Activated CD4-positive, alpha-beta T cell treated with anti-CD3 and anti-CD28 coated beads for 36 hours (primary cell): ENCODE measurements at regions not wholly inside any gene's neighbourhood (a gene's known extent, or its start where the extent isn't known, plus 50 kb on each side); places are given as distances from the start of the nearest gene placed in this dataset.
"Not testable (repeated sequence)": the region's sequence is repeated elsewhere in the genome, so short reads cannot be mapped to it uniquely, and the experiment has no call there.

Source experiments
- ATAC-seq: fragments of 200-7000 bp; cut with Tn5 transposase; one replicate; pipeline ENCODE4 v1.10.0; 2021; ENCODE audit warnings: mild to moderate bottlenecking, moderate library complexity
- CTCF ChIA-PET: fragments of 350-600 bp; sonication (Branson Sonifier 250); formaldehyde crosslinking; loops from one replicate; lab custom pipeline; 2021; ENCODE audit warnings: antibody characterized with exemption; lab: Charles Lee
- POLR2A ChIA-PET: fragments of 350-600 bp; sonication (Branson Sonifier 250); formaldehyde crosslinking; loops from one replicate; lab custom pipeline; 2021; ENCODE audit warnings: antibody characterized with exemption, inconsistent platforms; lab: Charles Lee
- DNase-seq: peaks from one replicate; pipeline ENCODE4 v3.0.0-alpha.2; 2020
- H3K27ac Mint-ChIP-seq: one replicate; pipeline ENCODE4 v1.8.0; 2021; ENCODE audit warnings: mixed read lengths
- H3K27me3 Mint-ChIP-seq: one replicate; pipeline ENCODE4 v1.8.0; 2021; ENCODE audit warnings: mixed read lengths
- H3K36me3 Mint-ChIP-seq: one replicate; pipeline ENCODE4 v1.8.0; 2021; ENCODE audit warnings: low read depth, mixed read lengths
- H3K4me1 Mint-ChIP-seq: one replicate; pipeline ENCODE4 v1.8.0; 2021; ENCODE audit warnings: mixed read lengths
- H3K4me3 Mint-ChIP-seq: one replicate; pipeline ENCODE4 v1.8.0; 2021; ENCODE audit warnings: mild to moderate bottlenecking, moderate library complexity, mixed read lengths
- H3K9me3 Mint-ChIP-seq: one replicate; pipeline ENCODE4 v1.8.0; 2021; ENCODE audit warnings: low read depth, mixed read lengths
- intact Hi-C, 2 experiments: fragments of 100-400 bp; cut with DNase I in 1 of 2; cut with micrococcal nuclease in 1 of 2; formaldehyde crosslinking; loops; one replicate each; pipeline versions ENCODE4 v1.14.2 to v1.15.1; 2022 to 2024; cut with DNase I, micrococcal nuclease

- H3K27me3 Mint-ChIP-seq, result peaks cover 8% of the 10 kb centered on the region
- no peaks in the 10 kb centered on the region for H3K9me3 Mint-ChIP-seq
- H3K27ac Mint-ChIP-seq, result no peak overlapping the region
- H3K36me3 Mint-ChIP-seq, result no peaks in the 10 kb centered on the region
- no peak overlapping the region for H3K4me3 Mint-ChIP-seq
- ATAC-seq (no peak), DNase-seq (no peak)
- intact Hi-C loops, result no loop called here
- POLR2A ChIA-PET, result no interaction called here
- H3K4me1 Mint-ChIP-seq, result no peaks in the 10 kb centered on the region
- CTCF ChIA-PET, result no interaction called here
Observed at GRCh38 chr15:31598620-31599019, 272.0 kb downstream of the KLF13 start.

GRCh38 chr15:31605467-31605931 is 278.9 kb downstream of the KLF13 start:
- peaks cover 16% of the 10 kb centered on the region for H3K27me3 Mint-ChIP-seq
- no peak overlapping the region for H3K4me3 Mint-ChIP-seq
- no peaks in the 10 kb centered on the region for H3K9me3 Mint-ChIP-seq
- H3K27ac Mint-ChIP-seq, result no peak overlapping the region
- intact Hi-C loops, result no loop called here
- ChIA-PET CTCF (interaction anchor here (0.8 kb wide), 1 partner anchor 43 kb away, joined by 3 read pairs; no protein-coding TSS in a partner anchor), POLR2A (no interaction called here)
- DNase-seq (peak; percentile 16), ATAC-seq (no peak)
- no peaks in the 10 kb centered on the region for H3K4me1 Mint-ChIP-seq
- no peaks in the 10 kb centered on the region for H3K36me3 Mint-ChIP-seq

- intact Hi-C loops, result no loop called here
- H3K9me3 Mint-ChIP-seq, result no peaks in the 10 kb centered on the region
- ChIA-PET CTCF (interaction anchor here (0.8 kb wide), 1 partner anchor 42 kb away, joined by 3 read pairs; no protein-coding TSS in a partner anchor), POLR2A (no interaction called here)
- H3K27ac Mint-ChIP-seq, result no peak overlapping the region
- DNase-seq, result no peak
- no peaks in the 10 kb centered on the region for H3K4me1 Mint-ChIP-seq
- H3K36me3 Mint-ChIP-seq, result no peaks in the 10 kb centered on the region
- H3K4me3 Mint-ChIP-seq, result no peak overlapping the region
- H3K27me3 Mint-ChIP-seq, result peaks cover 17% of the 10 kb centered on the region
- no peak for ATAC-seq
Observed at GRCh38 chr15:31606194-31606669, 279.6 kb downstream of the KLF13 start.

- DNase-seq, result no peak
Observed at GRCh38 chr15:31606931-31607497, 280.4 kb downstream of the KLF13 start.

GRCh38 chr15:31607656-31608055 is 281.0 kb downstream of the KLF13 start:
- intact Hi-C loops, result no loop called here
- Mint-ChIP-seq H3K27me3 (peaks cover 28% of the 10 kb centered on the region), H3K4me3 (no peak overlapping the region), H3K4me1 (no peaks in the 10 kb centered on the region), H3K36me3 (no peaks in the 10 kb centered on the region), H3K9me3 (no peaks in the 10 kb centered on the region), H3K27ac (no peak overlapping the region)
- ChIA-PET POLR2A (no interaction called here), CTCF (no interaction called here)
- ATAC-seq, result no peak
- DNase-seq, result no peak

More at GRCh38 chr15:31606931-31607497, 280.4 kb downstream of the KLF13 start:
- H3K36me3 Mint-ChIP-seq, result no peaks in the 10 kb centered on the region
- ATAC-seq, result no peak
- intact Hi-C loops, result no loop called here
- CTCF ChIA-PET, result no interaction called here
- H3K27ac Mint-ChIP-seq, result no peak overlapping the region
- H3K9me3 Mint-ChIP-seq, result no peaks in the 10 kb centered on the region
- POLR2A ChIA-PET, result no interaction called here
- no peaks in the 10 kb centered on the region for H3K4me1 Mint-ChIP-seq
- no peak overlapping the region for H3K4me3 Mint-ChIP-seq
- peaks cover 24% of the 10 kb centered on the region for H3K27me3 Mint-ChIP-seq

- no peak overlapping the region for H3K4me3 Mint-ChIP-seq
- peaks cover 26% of the 10 kb centered on the region for H3K27me3 Mint-ChIP-seq
- no peak overlapping the region for H3K27ac Mint-ChIP-seq
- ATAC-seq (no peak), DNase-seq (no peak)
- intact Hi-C loops, result no loop called here
- no peaks in the 10 kb centered on the region for H3K36me3 Mint-ChIP-seq
- no peaks in the 10 kb centered on the region for H3K9me3 Mint-ChIP-seq
- POLR2A ChIA-PET, result no interaction called here
- CTCF ChIA-PET, result interaction anchor here (0.6 kb wide), 1 partner anchor 363 kb away, joined by 3 read pairs; no protein-coding TSS in a partner anchor
- no peaks in the 10 kb centered on the region for H3K4me1 Mint-ChIP-seq
Observed at GRCh38 chr15:31609258-31609681, 282.6 kb downstream of the KLF13 start.

- Mint-ChIP-seq H3K9me3 (no peaks in the 10 kb centered on the region), H3K27ac (no peak overlapping the region), H3K36me3 (no peaks in the 10 kb centered on the region), H3K4me3 (no peak overlapping the region), H3K27me3 (peaks cover 26% of the 10 kb centered on the region), H3K4me1 (no peaks in the 10 kb centered on the region)
- no peak for DNase-seq
- ChIA-PET CTCF (no interaction called here), POLR2A (no interaction called here)
- intact Hi-C loops, result no loop called here
- ATAC-seq, result no peak
Observed at GRCh38 chr15:31609906-31610305, 283.3 kb downstream of the KLF13 start.

GRCh38 chr15:31615643-31616415 is 289.2 kb downstream of the KLF13 start:
- ChIA-PET POLR2A (no interaction called here), CTCF (no interaction called here)
- peaks cover 12% of the 10 kb centered on the region for H3K27me3 Mint-ChIP-seq
- no peak for DNase-seq
- H3K36me3 Mint-ChIP-seq, result no peaks in the 10 kb centered on the region
- H3K4me3 Mint-ChIP-seq, result no peak overlapping the region
- no peak overlapping the region for H3K27ac Mint-ChIP-seq
- ATAC-seq, result no peak
- intact Hi-C loops, result no loop called here
- no peaks in the 10 kb centered on the region for H3K9me3 Mint-ChIP-seq
- no peaks in the 10 kb centered on the region for H3K4me1 Mint-ChIP-seq

GRCh38 chr15:31623297-31623696 is 296.7 kb downstream of the KLF13 start:
- H3K27ac Mint-ChIP-seq, H3K36me3 Mint-ChIP-seq, H3K4me3 Mint-ChIP-seq, DNase-seq, ATAC-seq, intact Hi-C loops, H3K27me3 Mint-ChIP-seq, H3K9me3 Mint-ChIP-seq, CTCF ChIA-PET, POLR2A ChIA-PET, H3K4me1 Mint-ChIP-seq: not testable (repeated sequence)

GRCh38 chr15:31624115-31624514 is 297.5 kb downstream of the KLF13 start:
- DNase-seq, H3K4me1 Mint-ChIP-seq, POLR2A ChIA-PET, H3K4me3 Mint-ChIP-seq, intact Hi-C loops, ATAC-seq, H3K27ac Mint-ChIP-seq, H3K36me3 Mint-ChIP-seq, CTCF ChIA-PET, H3K9me3 Mint-ChIP-seq, H3K27me3 Mint-ChIP-seq: not testable (repeated sequence)

- POLR2A ChIA-PET, CTCF ChIA-PET, H3K9me3 Mint-ChIP-seq, DNase-seq, ATAC-seq, intact Hi-C loops, H3K4me3 Mint-ChIP-seq, H3K36me3 Mint-ChIP-seq, H3K27ac Mint-ChIP-seq, H3K27me3 Mint-ChIP-seq: not testable (repeated sequence)
- H3K4me1 Mint-ChIP-seq, result peaks cover 11% of the 10 kb centered on the region
Observed at GRCh38 chr15:31635715-31636114, 309.1 kb downstream of the KLF13 start.

- H3K4me1 Mint-ChIP-seq, result peaks cover 11% of the 10 kb centered on the region
- H3K27ac Mint-ChIP-seq, H3K4me3 Mint-ChIP-seq, H3K36me3 Mint-ChIP-seq, CTCF ChIA-PET, intact Hi-C loops, H3K27me3 Mint-ChIP-seq, H3K9me3 Mint-ChIP-seq, DNase-seq, POLR2A ChIA-PET: not testable (repeated sequence)
- ATAC-seq, result peak; percentile 42
Observed at GRCh38 chr15:31636911-31637310, 310.3 kb downstream of the KLF13 start.
